Coronary artery (tissue), 2 donors: ENCODE measurements at regions not wholly inside any gene's neighbourhood (a gene's known extent, or its start where the extent isn't known, plus 50 kb on each side); places are given as distances from the start of the nearest gene placed in this dataset.

Experiments
- DNase-seq: peaks from one replicate; pipeline ENCODE4 v3.0.0-alpha.2; 2017; ENCODE audit warnings: low spot score
- H3K27ac ChIP-seq, 2 donors: fragments of 200-600 bp; sonication (generic); one replicate each; pipeline ENCODE4 v1.5.1; 2016 to 2019
- H3K4me3 ChIP-seq: fragments of 200-600 bp; sonication (generic); 2 replicates; pipeline ENCODE4 v1.5.1; 2016; ENCODE audit warnings: mild to moderate bottlenecking, moderate library complexity
- TF ChIP-seq, protein P1 (sequence below): fragments of 200-600 bp; sonication (generic); IDR thresholded peaks from one replicate; pipeline ENCODE4 v1.5.1; 2019; ENCODE audit warnings: antibody characterized with exemption

GRCh38 chr4:27088491-27088890 is 227.8 kb downstream of the STIM2 start:
- Histone ChIP-seq H3K4me3 (no peak overlapping the region), H3K27ac (no peak overlapping the region)
- TF ChIP-seq, protein P1, sequence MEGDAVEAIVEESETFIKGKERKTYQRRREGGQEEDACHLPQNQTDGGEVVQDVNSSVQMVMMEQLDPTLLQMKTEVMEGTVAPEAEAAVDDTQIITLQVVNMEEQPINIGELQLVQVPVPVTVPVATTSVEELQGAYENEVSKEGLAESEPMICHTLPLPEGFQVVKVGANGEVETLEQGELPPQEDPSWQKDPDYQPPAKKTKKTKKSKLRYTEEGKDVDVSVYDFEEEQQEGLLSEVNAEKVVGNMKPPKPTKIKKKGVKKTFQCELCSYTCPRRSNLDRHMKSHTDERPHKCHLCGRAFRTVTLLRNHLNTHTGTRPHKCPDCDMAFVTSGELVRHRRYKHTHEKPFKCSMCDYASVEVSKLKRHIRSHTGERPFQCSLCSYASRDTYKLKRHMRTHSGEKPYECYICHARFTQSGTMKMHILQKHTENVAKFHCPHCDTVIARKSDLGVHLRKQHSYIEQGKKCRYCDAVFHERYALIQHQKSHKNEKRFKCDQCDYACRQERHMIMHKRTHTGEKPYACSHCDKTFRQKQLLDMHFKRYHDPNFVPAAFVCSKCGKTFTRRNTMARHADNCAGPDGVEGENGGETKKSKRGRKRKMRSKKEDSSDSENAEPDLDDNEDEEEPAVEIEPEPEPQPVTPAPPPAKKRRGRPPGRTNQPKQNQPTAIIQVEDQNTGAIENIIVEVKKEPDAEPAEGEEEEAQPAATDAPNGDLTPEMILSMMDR, result no peak
- DNase-seq, result no peak

DNA sequence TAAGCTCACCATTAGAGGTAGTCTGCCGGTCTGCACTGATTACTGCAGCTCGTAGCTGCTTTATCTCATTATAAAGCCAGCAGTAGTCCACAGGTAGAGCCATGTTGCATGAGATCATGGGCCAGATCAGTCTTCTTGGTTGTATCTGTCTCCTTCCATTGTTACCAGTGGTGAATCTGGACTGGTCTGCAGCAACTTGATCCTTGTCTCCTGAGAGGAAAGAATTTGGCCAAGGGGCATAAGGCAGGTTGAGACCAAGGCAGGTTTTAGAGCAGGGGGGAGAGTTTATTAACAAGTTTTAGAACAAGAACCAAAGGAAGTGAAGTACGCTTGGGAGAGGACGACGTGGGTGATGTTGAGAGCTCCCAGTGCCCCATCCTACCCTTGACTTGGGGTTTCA is 228.5 kb downstream of the STIM2 start:
- H3K4me3 ChIP-seq, result no peak overlapping the region
- no peak overlapping the region for H3K27ac ChIP-seq
- DNase-seq, result no peak
- TF ChIP-seq, protein P1, result no peak

DNA sequence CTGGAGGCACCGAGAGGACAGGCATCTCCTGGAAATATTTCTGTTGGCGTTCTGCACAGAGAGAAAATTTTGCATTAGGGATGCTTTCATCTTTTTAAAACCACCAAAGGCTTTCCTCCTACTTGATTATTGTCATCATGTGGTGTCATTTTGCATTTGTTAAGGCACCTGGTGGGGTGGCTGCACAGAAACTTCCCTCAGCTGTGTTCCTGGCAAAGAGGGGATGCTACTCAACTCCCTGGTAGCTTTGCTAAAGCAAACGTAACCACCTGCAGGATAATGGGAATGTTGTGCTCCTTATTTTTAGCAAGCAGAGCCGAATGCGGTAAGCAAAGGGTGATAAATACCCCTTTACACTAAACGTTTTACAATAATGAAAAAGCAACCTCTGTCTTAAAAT is 229.8 kb downstream of the STIM2 start:
- H3K4me3 ChIP-seq, result no peak overlapping the region
- no peak overlapping the region for H3K27ac ChIP-seq
- TF ChIP-seq, protein P1, result no peak
- no peak for DNase-seq

DNA sequence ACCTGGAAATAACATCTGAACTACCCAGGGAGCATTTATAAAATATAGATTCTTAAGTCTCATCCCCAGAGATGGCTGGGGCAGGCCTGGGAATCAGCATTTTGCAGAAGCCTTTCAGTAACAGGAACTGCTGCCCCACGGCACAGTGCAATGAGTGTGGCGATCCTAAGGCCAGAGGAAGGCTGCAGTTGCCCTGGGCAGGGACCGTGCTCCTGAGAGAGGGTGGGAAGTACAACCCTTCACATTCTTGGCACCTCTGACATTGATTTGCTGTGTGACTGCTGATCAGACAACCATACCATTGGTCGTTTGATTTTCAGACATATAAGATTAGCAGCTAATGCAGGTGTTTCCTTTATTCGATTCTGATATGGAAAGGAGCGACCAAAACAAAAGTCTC is 233.6 kb downstream of the STIM2 start:
- DNase-seq, result no peak
- TF ChIP-seq, protein P1, result no peak
- Histone ChIP-seq H3K27ac (no peak overlapping the region), H3K4me3 (no peak overlapping the region)

DNA sequence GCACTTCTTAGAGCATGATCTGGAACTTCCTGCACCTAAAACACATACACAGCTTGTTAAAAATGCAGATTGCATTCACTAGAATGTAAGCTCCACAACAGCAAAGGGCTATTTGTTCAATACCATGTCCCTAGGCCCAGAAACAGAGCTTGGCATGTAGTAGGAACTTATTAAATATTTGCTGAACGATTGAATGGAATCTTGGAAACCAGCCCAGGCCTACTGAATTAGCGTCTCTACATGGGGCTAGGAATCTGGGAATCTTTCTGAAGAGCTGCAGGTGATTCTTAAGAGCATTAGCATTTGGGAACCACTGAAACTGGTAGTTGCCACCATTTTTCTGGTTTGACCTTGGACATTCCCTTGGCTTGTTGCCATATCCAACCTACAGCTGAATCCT is 234.1 kb downstream of the STIM2 start:
- Histone ChIP-seq H3K4me3 (no peak overlapping the region), H3K27ac (no peak overlapping the region)

DNA sequence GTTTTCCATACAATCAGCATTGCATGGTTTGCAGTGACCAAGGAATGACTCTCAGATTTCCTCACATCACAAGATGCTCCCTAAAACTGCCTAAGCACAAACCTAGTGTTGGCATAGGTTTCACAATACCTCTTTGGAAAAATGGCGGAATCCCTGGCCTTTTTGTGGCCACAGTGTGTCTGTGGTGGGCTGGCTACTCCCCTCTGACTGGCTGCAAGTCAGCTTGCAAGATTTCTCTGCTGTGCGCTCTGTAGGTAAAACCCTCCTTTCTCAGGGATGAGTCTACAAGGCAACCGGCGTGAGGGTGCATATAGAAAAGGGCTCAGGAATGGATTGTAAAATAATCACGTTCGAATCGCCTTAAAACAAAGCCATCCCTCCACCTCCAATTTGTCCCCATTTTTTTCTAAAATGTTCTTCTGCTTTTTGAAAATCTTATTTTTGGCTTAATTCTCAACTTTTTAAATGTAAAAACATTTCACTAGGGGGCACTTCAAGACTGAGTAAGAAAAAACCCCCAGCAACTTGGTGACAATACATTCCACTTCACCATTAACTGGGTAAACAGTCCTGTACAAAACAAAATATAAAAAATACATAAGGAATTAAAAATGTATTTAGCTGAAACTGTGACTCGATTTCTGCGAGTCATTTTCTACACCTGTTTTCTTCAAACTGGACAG is 235.6 kb downstream of the STIM2 start:
- no peak for DNase-seq
- TF ChIP-seq, protein P1, result no peak
- H3K4me3 ChIP-seq, result no peak overlapping the region
- H3K27ac ChIP-seq, result no peak overlapping the region

More for the DNA sequence above, 234.1 kb downstream of the STIM2 start:
- TF ChIP-seq, protein P1, result no peak
- no peak for DNase-seq

- DNase-seq, result no peak
- H3K27ac ChIP-seq, result no peak overlapping the region
- TF ChIP-seq, protein P1, result no peak
- no peak overlapping the region for H3K4me3 ChIP-seq
These were observed 237.4 kb downstream of the STIM2 start for GRCh38 chr4:27098034-27098433.
